Fibroblast of lung (primary cell): ENCODE measurements at regions not wholly inside any gene's neighbourhood (a gene's known extent, or its start where the extent isn't known, plus 50 kb on each side); places are given as distances from the start of the nearest gene placed in this dataset.

Source experiments
- DNase-seq, 2 donors: peaks; one replicate each; pipeline versions ENCODE4 v3.0.0 to v3.0.0-alpha.2; 2010; ENCODE audit warnings: low read depth in 2 of 2
- H2AFZ ChIP-seq: 2 replicates; pipeline ENCODE4 v1.5.1; 2012; ENCODE audit warnings: low read length, control low read depth, inconsistent platforms
- H3K27ac ChIP-seq: 2 replicates; pipeline ENCODE4 v1.5.1; 2011; ENCODE audit warnings: low read length, control low read depth; ENCODE audit not compliant: insufficient read depth
- H3K27me3 ChIP-seq: 2 replicates; pipeline ENCODE4 v1.5.1; 2011; ENCODE audit warnings: mild to moderate bottlenecking, low read length; ENCODE audit not compliant: control insufficient read depth, insufficient read depth
- H3K36me3 ChIP-seq: 2 replicates; pipeline ENCODE4 v1.5.1; 2011; ENCODE audit warnings: low read length; ENCODE audit not compliant: control insufficient read depth, insufficient read depth
- H3K4me1 ChIP-seq: 2 replicates; pipeline ENCODE4 v1.5.1; 2011; ENCODE audit warnings: low read length; ENCODE audit not compliant: control insufficient read depth, insufficient read depth; ENCODE audit errors: extremely low read depth
- H3K4me2 ChIP-seq: 2 replicates; pipeline ENCODE4 v1.5.1; 2011; ENCODE audit warnings: low read length, control low read depth; ENCODE audit not compliant: insufficient read depth; ENCODE audit errors: extremely low read depth
- H3K4me3 ChIP-seq, 4 experiments: fragments of 200-600 bp in 1 of 4; sonication (generic) in 1 of 4; replicated peaks in 1 of 4; 2 replicates each; pipeline ENCODE4 v1.5.1; 2011 to 2016; ENCODE audit warnings: low read length in 4 of 4, low read depth in 3 of 4, mild to moderate bottlenecking in 3 of 4, control low read depth in 2 of 4, inconsistent platforms in 1 of 4, mixed read lengths in 1 of 4; ENCODE audit not compliant: insufficient read depth in 1 of 4; ENCODE audit errors: control extremely low read depth in 1 of 4
- H3K79me2 ChIP-seq: 2 replicates; pipeline ENCODE4 v1.5.1; 2012; ENCODE audit warnings: mild to moderate bottlenecking, low read length, inconsistent platforms; ENCODE audit not compliant: control insufficient read depth, insufficient read depth
- H3K9ac ChIP-seq: 2 replicates; pipeline ENCODE4 v1.5.1; 2011; ENCODE audit warnings: mild to moderate bottlenecking, low read length, control low read depth; ENCODE audit not compliant: insufficient read depth
- H3K9me3 ChIP-seq: 2 replicates; pipeline ENCODE4 v1.5.1; 2012; ENCODE audit warnings: low read depth, low read length; ENCODE audit not compliant: control insufficient read depth, insufficient read depth
- H4K20me1 ChIP-seq: 2 replicates; pipeline ENCODE4 v1.5.1; 2011; ENCODE audit warnings: low read length; ENCODE audit not compliant: control insufficient read depth, insufficient read depth; ENCODE audit errors: extremely low read depth
- EZH2 ChIP-seq: IDR thresholded peaks from 2 replicates; pipeline ENCODE4 v1.5.1; 2012; ENCODE audit warnings: low read length, control low read depth, mild to moderate bottlenecking; ENCODE audit errors: missing control alignments
- TF ChIP-seq, protein P1 (sequence below), 2 donors: IDR thresholded peaks in 1 of 2; conservative IDR thresholded peaks in 1 of 2; 1 replicate in 1 of 2; 2 replicates in 1 of 2; pipeline ENCODE4 v1.5.1; 2011 to 2012; ENCODE audit warnings: low read length in 2 of 2, control low read depth in 1 of 2, inconsistent platforms in 1 of 2, low read depth in 1 of 2, mild to moderate bottlenecking in 1 of 2

GRCh38 chr9:100880284-100880683 is 148.2 kb upstream of the PLPPR1 start:
- Histone ChIP-seq H3K4me2 (no peak overlapping the region), H3K9me3 (no peaks in the 10 kb centered on the region), H3K9ac (no peak overlapping the region), H4K20me1 (no peaks in the 10 kb centered on the region), H3K4me3 (no peak overlapping the region), H3K4me1 (no peaks in the 10 kb centered on the region), H3K27me3 (no peaks in the 10 kb centered on the region), H3K36me3 (no peaks in the 10 kb centered on the region), H3K27ac (no peak overlapping the region), H2AFZ (no peak overlapping the region), H3K79me2 (no peaks in the 10 kb centered on the region)
- TF ChIP-seq, protein P1, sequence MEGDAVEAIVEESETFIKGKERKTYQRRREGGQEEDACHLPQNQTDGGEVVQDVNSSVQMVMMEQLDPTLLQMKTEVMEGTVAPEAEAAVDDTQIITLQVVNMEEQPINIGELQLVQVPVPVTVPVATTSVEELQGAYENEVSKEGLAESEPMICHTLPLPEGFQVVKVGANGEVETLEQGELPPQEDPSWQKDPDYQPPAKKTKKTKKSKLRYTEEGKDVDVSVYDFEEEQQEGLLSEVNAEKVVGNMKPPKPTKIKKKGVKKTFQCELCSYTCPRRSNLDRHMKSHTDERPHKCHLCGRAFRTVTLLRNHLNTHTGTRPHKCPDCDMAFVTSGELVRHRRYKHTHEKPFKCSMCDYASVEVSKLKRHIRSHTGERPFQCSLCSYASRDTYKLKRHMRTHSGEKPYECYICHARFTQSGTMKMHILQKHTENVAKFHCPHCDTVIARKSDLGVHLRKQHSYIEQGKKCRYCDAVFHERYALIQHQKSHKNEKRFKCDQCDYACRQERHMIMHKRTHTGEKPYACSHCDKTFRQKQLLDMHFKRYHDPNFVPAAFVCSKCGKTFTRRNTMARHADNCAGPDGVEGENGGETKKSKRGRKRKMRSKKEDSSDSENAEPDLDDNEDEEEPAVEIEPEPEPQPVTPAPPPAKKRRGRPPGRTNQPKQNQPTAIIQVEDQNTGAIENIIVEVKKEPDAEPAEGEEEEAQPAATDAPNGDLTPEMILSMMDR (conservative IDR thresholded peaks at IDR 0.05 in 1 of 2, IDR thresholded peaks at IDR 0.05 in 1 of 2; ENCODE audit: low read depth in 1 of 2, low read length in 2 of 2): no peak
- no peak for TF ChIP-seq EZH2
- DNase-seq: no peak

DNA sequence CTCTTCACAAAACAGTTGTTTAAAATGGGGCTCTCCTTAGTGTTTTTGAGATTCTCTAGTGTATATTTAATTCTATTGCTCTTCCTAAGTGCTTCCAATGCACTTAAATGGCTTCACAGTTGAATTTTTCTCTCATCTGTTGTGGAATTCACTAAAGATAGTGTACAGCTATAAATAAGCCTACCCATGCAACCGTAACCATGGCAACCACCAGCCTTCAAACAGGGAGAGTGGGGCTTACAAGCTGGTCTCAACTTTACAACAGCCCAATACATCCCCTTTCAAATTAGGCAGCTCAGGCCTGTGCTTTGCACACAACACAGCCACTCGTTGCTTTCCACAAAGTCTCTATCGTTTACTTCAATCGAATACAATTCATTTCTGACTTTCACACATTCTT is 144.0 kb upstream of the PLPPR1 start:
- Histone ChIP-seq H3K4me1 (no peaks in the 10 kb centered on the region), H2AFZ (no peak overlapping the region), H3K36me3 (no peaks in the 10 kb centered on the region), H3K9me3 (no peaks in the 10 kb centered on the region), H3K27ac (no peak overlapping the region), H4K20me1 (no peaks in the 10 kb centered on the region), H3K27me3 (no peaks in the 10 kb centered on the region), H3K79me2 (no peaks in the 10 kb centered on the region), H3K4me2 (no peak overlapping the region), H3K9ac (no peak overlapping the region), H3K4me3 (no peak overlapping the region)
- no peak for DNase-seq
- TF ChIP-seq EZH2: no peak
- TF ChIP-seq, protein P1 (conservative IDR thresholded peaks at IDR 0.05 in 1 of 2, IDR thresholded peaks at IDR 0.05 in 1 of 2; ENCODE audit: low read depth in 1 of 2, low read length in 2 of 2): no peak

DNA sequence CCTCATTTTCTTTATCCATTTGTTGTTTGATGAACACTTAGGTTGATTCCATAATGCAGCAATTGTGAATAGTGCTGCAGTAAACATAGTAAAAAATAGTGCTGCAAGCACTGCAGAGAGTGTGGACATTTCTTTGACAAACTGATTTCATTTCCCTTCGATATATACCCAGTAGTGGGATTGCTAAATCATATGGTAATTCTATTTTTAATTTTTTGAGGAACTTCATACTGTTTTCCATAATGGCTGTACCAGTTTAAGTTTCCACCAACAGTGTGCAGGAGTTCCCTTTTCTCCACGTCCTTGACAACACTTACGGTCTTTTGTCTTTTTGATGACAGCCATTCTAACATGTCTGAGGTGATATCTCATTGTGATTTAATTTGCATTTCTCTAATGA is 138.2 kb upstream of the PLPPR1 start:
- no peaks in the 10 kb centered on the region for H3K79me2 ChIP-seq
- H3K9ac ChIP-seq: no peak overlapping the region
- no peaks in the 10 kb centered on the region for H3K36me3 ChIP-seq
- H3K4me1 ChIP-seq: no peaks in the 10 kb centered on the region
- no peak overlapping the region for H3K4me2 ChIP-seq
- H3K27ac ChIP-seq: no peak overlapping the region
- H4K20me1 ChIP-seq: no peaks in the 10 kb centered on the region
- H2AFZ ChIP-seq: no peak overlapping the region
- no peaks in the 10 kb centered on the region for H3K9me3 ChIP-seq
- DNase-seq: no peak
- TF ChIP-seq, protein P1 (conservative IDR thresholded peaks at IDR 0.05 in 1 of 2, IDR thresholded peaks at IDR 0.05 in 1 of 2; ENCODE audit: low read depth in 1 of 2, low read length in 2 of 2): no peak
- TF ChIP-seq EZH2: no peak
- no peak overlapping the region for H3K4me3 ChIP-seq
- no peaks in the 10 kb centered on the region for H3K27me3 ChIP-seq
